Erythroblast (primary cell): ENCODE measurements at regions not wholly inside any gene's neighbourhood (a gene's known extent, or its start where the extent isn't known, plus 50 kb on each side); places are given as distances from the start of the nearest gene placed in this dataset.
"Not testable (repeated sequence)": the region's sequence is repeated elsewhere in the genome, so short reads cannot be mapped to it uniquely, and the experiment has no call there.

Experiments used
- GATA1 ChIP-seq: IDR thresholded peaks from 2 replicates; pipeline ENCODE4 v1.6.1; 2011; ENCODE audit warnings: low read depth, mild to moderate bottlenecking, control low read depth, low read length, moderate library complexity
- POLR2A ChIP-seq: IDR thresholded peaks from 2 replicates; pipeline ENCODE4 v1.6.1; 2011; ENCODE audit warnings: mild to moderate bottlenecking, low read length

GRCh38 chr4:118572991-118573390, 112.2 kb upstream of the METTL14 start:
- not testable (repeated sequence) for TF ChIP-seq POLR2A, GATA1
